NCI-H526 (cell line): ENCODE measurements at regions not wholly inside any gene's neighbourhood (a gene's known extent, or its start where the extent isn't known, plus 50 kb on each side); places are given as distances from the start of the nearest gene placed in this dataset.

Experiments
- DNase-seq, 2 experiments: peaks; one replicate each; lab custom pipeline; 2025; lab: John Stamatoyannopoulos, UW

DNA sequence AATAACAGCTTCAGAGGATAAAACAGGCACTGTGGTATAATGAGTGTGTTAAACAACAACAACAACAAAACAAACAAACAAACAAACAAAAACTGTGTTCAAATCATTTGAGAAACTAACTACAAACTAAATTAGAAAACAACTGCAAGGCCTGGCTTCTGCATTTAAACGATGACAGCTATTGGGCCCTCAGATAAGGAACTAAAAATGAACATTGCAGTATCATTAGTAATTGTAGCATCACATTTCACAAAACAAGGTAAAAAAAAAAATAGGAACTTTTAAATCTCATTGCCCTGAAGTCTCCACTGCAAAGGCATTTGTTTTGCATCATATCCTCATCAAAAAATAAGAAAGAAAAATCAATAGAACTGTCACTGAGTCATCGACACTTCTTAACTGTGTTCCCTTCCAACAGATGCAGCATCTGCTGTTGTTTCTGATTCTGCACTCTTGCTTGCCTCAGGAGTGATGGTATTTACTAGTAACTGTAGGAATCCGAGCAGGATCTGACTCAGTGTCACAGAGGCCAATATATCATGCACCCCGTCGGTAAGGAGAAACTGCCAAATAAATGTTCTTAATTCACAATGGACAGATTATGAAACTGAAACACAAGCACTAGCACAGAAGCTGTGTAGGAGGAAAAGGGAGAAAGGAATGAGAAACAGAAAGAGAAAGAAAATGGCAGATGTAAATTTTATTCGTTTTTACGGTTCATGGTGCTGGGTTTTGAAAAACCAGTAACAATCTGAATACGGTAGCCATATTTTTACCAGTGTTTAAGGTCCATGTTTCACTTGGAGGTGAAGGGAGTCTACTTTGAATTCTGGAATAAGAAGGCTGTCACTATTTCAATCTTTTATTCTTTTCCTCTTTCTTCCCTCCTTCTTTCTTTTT is 365.7 kb upstream of the EPHA7 start:
- DNase-seq: no peak

DNA sequence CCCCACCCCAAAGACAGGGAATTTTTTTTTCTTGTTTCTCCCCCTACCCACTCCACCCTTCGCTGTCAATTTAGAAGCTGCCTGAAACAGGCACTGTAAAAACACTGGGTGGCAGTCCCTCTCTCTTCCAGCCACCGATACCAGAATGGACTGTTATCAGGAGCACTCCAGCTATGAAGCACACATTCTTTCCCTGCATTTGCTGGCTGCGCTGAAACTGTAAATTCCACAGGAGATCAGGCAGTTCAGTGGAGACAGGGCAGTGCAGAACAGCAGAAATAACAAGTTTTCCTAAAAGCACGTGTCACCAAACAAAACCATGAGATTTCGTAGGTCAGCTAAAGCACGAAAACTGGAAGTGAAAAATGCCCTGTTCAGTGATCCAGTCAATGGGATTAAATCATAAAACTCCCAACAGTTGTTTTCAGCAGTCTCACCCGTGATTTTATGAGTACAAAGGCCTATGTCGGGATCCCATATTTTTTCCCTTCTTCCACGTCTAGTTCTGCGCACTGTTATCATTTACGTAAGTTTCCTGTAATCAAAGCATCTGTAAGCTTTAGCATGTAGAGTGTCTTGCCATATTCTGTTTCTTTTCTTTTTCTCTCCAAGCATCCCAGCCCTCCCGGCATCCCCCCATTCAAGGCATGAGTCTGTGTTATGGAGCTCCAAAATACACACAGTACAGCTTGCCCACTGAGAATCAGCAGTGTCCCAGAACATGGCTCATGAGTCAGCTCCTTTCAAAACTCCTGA is 359.9 kb upstream of the EPHA7 start:
- DNase-seq: no peak

DNA sequence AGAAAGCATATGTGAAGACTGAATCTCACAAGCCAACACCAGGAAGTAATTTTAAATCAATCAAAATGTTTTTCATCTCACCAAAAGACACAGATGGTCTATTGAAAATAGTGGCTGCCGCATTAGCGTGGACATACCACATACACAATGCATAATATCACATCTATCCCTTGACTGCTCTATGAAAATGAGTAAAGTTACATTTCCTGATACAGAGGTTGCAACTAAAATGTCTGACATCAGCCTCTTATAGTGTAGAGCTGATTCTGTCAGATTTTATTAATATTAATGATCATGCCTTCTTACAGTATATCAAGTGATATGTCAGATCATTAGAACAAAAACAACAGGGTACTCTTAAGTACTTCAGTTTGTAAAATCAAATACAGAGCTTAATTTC is 339.8 kb upstream of the EPHA7 start:
- no peak for DNase-seq

DNA sequence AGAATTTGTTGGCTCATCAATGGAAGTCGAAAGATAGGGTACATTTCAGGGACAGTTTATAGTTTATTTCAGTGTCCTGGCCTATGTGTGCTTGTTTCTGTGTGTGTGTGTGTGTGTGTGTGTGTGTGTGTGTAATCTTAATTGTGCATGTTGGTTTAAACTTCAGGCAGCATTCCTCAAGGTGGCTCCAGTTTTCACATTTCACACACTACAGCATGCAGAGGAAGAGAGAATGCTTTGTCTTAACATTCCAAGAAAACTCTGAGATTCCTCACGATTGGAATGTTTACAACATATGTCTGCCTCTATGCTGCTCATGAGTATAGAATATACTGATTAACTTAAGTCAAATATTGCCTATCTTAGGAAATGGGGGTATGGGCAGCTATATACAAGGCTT is 332.6 kb upstream of the EPHA7 start:
- DNase-seq: no peak

DNA sequence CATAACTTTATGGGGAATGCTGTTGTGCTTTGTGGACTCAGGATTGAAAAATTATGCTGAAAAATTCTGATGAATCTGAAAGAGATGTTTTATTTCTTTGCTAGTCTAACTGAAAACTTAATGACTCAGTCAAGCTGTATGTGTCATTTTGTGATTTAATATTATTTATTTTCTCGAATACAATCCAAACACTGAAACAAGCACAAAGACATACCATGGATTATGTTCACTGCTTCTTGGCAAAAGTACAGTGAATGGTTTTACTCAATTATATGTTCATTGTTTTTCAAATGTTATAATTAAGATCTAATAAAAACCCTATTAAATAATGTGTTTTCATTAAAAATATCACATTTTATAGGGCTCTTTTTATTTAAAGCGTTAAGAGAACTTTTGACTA is 330.6 kb upstream of the EPHA7 start:
- DNase-seq: no peak

DNA sequence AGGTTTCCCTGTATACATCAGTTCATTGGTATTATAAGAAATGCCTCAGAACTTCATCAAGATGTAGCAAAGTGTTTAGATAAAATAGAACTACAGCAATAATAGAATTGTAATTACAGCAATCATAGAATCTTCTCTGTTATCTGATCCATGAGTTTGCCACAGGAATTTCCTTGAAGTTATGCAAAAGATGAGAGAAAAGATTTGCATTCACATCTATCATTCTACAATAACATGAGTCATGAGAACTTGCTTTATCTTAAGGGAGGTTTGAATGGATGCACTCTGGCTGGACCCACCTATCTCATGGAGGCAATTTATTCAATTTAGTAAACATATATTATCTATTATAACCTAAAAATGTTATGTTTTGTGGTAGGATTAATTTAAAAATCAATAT is 329.8 kb upstream of the EPHA7 start:
- DNase-seq: peak; percentile 5 to 15

DNA sequence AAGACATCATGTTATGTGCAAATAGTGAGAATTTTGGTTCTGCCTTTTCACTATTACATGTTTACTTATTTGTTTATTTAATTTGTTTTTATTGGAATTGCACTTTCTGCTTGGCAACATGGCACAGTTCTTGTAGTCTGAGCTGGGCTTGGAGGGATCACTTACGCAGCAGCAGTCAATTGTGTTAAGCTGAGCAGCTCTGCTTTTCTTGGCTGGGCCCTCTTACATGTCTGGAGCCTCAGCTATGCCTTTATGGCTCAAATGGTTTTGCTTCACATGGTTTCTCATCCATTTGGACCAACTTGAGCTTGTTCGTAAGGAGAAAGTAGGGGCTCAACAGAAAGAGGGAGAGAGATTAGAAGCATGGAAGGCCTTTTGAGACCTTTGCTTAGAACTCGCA is 327.5 kb upstream of the EPHA7 start:
- no peak for DNase-seq

DNA sequence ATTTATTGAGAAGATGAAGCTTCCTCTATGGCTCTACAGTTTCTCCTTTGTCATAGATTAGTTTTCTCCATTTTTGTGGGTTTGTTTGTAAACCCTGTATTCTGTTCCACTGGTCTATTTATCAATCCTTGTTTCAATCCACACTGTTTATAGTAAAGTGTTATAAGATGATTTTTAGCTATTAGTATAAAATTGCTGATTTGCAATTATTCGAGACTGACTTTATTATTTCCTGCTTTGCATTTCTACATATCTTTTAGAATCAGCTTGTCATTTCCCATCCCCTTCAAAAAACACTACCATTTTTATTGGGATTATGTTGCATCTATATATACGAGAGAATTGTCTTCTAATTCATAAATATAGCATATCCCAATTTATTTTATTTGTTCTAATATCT is 325.9 kb upstream of the EPHA7 start:
- no peak for DNase-seq

DNA sequence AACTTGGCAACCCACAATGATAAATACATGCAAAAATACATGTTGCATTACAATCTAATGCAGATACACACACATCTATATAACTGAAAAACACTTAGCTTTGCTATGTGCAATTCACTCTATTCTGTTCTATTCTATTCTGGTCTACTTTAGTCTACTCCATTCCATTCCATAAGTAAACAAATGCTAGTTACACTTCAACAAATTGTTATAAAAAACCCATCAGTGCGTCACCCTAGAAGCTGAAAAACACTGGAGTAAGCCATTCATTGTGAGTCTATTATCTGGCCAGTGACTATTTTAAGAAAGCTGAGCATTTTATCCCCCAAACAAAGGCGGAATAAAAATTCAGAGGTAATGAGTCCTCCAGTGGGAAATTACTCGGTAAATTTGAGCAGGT is 315.7 kb upstream of the EPHA7 start:
- DNase-seq: no peak

DNA sequence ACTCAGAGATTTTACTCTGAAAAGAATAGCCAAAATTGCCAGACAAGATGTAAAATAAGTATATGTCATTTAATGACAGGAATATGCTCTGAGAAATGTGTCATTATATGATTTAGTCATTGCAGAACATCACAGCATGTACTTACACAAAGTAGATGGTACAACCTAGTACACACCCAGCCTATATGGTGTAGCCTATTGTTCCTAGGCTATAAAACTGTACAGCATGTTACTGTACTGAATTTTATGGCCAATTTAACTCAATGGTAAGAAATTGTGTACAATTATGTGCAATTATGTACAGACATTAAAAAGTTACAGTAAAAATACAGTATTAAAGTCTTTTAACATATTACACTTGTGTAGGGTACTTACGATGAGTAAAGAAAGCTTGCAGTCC is 311.9 kb upstream of the EPHA7 start:
- DNase-seq: no peak

DNA sequence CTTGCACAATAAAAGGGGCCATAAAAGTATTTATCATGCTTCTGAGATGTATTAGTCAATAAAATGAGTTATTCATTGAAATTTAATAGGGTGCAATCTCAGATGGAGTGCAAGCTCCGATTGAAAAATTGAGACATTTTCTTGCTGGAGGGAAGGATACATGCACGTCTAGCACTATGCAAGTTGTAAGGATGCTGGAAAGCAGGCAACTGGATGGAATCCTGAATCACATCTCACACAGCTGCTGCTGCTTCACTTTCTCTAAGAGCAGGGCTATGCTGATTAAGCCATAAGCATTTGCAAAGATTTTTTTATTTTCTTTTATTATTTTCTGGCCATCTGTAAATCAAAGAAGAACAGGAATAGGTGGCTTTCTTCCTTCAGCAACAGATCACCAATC is 308.8 kb upstream of the EPHA7 start:
- no peak for DNase-seq

DNA sequence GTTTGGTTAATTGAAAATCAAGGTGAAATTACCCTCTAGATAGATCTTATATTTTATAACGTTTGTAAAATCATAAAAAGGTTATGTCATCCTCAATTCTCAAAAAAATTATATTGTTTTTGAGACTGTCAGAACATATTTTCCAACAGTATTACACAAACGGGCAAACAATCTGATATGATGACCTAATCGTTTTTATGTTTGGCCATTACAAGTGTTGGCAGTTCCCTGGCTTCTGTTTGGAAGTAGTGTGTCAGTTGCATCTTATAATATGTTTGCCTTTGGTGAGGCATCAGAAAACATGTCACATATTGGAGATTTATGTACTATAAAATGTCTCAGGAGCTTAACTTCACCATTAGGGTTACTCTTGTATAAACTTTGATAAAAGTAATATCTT is 308.1 kb upstream of the EPHA7 start:
- no peak for DNase-seq

DNA sequence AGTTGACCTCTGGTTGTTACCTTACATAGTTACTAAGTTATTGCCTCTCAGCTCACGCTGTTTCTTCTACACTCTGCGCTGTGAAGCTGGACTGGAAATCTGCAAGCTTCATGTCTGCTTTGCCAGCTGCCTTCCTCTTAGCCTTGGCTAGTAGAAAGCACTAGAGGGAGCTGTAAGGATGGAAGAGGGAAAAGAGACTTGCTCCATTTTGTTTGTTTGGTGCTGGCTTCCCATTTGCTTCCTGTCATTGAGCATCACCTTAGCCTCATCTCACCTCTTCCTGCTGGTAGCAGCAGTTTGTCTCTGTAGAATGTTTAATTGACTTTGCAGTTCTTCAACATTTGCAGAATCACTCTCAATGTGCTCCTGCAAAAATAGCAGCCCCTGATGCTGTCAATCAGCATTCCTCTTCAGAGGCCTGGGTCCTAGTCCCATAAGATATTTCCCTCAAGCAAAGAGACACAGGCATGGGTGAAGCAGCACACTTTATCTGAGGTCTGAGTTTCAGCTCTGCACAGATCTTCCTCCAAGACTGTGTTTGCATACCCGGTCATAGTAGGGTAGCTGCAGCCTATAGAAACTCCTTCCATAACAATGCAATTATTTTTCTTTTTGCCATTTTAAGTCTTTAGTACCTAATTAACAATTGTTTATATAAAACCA is 302.2 kb upstream of the EPHA7 start:
- DNase-seq: peak; percentile 33 to 67

DNA sequence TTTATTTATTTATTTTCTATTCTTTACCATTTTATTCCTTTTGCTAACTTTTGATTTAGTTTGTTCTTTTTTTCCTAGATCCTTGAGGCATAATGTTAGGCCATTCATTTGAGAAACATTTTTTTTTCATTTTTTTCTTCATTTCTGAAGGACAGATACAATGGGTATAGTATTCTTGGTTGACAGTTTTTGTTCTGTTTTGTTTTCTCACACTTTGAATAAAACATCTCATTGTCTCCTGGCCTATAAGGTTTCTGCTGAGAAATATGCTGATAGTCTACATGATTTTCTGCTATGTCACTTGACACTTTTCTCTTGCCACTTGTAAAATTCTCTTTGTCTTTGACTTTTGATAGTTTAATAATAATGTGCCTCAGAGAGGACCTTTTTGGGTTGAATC is 294.6 kb upstream of the EPHA7 start:
- DNase-seq: no peak

DNA sequence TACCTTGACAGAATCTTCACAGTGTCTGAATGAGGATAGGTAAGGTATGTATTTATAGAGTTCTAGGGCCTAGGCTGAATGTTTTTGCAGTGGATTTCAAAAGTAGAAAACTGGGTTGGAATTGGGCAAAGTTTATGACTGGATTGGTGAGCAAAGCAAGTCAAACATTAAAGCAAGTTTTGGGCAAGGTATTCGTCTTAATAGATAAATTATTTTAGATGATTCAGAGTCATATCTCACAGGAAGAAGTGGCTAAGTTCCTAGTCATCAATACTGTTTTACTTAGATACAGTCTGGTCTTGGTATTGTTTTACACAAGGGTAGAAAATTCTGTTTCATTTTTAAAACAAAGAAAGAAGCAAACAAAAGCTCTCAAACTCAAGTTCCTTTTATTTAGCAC is 284.1 kb upstream of the EPHA7 start:
- DNase-seq: no peak

DNA sequence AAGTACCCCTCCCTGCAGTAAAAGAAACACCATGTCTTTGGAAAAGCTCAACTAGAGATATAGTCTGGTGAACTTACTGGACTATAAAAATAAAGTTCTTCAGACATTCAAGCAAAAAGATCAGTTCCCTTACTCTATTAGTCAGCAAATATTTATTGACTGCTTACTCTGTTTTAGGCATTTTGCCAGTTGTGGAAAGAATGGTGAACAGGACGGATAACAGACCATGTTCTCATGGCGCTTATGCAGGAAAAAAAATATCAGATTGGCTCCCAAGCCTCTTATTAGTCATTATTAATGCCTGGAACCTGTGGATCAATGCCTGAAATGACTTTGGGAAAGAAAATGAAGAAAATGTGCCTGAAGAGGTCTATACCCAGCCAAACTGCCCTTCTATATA is 282.2 kb upstream of the EPHA7 start:
- DNase-seq: no peak

DNA sequence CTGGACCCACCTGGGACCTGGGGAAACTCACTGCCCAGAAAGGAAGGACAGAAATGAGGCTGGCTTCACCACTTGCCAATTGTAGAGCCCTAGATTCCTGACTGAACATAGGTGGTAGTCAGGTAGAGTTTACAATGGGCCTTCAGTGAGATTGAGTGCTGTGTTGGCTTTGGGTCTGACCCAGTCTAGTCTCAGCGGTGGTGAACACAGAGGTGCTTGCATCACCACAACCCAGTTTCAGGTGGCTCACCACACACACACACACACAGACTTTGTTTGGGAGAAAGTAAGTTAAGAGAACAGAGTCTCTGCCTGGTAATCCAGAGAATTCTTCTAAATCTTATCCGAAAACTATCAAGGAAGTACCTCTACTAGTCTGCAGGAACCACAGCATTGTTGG is 266.1 kb upstream of the EPHA7 start:
- DNase-seq: no peak

DNA sequence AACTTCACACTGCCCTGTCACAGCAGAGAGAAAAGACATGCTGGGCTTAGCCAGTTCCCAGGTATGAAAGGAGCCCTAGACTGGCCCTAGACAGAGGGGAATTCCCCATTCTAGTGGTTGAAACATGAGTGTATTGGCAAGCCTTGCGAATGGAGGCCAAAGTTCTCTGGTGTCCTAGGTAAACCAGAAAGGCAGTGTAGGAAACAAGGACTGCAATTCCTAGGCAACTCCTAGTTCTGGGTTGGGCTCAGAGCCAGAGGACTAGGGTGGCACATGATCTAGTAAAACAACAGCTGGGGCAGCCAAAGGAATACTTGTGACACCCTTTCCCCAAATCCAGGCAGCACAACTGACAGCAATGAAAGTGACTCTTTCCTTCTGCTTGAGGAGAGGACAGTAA is 265.0 kb upstream of the EPHA7 start:
- no peak for DNase-seq

DNA sequence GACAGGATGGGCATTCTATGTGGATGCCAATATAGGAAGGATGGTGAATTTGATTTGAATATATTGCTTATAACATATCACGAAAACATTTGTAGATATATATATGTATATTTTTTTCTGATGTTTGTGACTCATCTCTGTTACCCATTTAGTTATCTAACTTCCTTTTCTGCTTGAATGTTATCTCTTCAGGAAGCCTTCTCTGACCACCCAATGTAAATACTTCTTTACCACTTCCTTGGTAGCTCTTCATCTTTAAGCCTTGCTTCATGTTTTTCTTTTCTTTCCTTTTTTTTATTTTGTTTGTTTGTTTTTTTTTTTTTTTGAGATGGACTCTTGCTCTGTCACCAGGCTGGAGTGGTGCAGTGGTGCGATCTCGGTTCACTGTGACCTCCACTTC is 260.5 kb upstream of the EPHA7 start:
- DNase-seq: no peak

DNA sequence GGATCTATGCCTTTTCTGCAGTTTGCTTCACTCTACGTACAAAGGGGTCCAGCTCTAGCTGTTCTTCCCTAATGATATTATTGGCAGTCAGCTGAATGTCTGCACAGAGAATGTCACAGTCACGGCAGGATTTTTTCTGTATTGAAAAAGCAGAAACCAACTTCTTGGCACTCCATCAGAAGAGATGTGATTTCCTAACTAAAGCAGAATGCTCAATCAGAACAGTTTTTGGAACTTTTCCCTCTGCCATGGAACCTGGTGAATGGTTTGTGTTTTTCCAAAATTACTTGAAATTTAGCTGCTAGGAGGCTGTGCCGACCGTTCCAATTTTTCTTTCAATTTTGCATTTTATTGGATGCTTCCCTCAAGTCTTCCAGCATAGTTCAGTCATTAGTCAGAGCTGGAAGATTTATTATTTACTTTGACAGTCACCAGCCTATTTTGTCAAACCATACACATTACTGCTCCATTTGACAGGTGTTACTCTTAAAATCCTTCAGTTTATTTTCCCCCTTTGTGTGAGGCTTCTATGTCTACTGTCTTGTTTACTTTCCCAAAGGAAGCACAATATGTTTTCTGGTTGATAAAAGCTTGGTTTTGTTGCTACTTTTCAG is 259.6 kb upstream of the EPHA7 start:
- no peak for DNase-seq

DNA sequence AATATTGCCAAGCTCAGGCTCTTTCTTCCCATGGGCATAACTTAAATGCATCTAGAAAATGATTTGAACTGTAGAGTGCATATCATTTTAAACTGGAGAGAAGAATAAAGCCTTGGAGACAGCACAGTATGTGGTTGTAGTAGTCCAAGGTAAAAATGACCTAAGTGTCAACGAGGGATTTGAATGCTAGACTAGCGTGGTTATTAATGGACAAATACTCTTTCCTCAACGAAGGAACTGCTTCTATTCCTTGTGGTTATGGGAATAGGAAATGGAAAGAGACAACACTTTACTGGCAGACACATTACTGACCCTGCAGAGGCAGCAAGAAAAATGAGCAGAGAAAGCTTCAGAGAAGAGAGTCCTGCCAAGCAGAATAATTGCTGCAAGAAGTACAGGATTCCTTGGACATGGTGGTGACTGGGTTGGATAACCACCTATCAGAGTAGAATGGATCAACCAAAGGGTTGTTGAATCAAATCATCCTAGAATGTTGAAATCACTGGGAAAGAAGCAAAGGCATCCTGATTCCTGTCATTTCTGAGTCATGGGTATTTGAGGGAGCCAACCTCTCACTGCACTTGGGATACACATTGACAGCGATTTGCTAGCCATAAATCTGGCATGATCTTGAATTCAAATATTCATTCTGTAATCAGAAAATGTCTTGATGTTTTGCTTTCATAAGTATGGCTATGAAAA is 258.1 kb upstream of the EPHA7 start:
- DNase-seq: no peak

DNA sequence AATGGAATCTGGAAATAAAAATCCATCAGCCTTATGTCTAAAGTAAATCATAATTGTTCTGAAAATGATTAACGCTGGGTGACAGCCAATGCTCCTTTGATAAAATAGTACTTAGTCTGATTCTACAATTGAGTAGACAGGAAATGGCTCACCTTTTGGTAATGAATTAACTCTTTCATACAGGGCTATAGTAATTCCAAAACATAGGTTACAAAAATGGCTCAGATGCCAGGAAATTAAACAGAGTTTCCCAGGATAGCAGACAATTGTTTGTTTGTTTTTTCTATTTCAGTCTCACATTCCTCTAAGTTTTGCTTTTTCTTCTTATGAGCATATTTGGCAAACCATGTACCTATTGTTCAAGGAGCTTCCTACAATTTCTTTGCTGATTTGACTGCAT is 257.2 kb upstream of the EPHA7 start:
- no peak for DNase-seq
